Astrocyte (in vitro differentiated cells and primary cell): ENCODE measurements at regions not wholly inside any gene's neighbourhood (a gene's known extent, or its start where the extent isn't known, plus 50 kb on each side); places are given as distances from the start of the nearest gene placed in this dataset.

Experiments used
- CTCF ChIP-seq: IDR thresholded peaks from 2 replicates; pipeline ENCODE4 v1.5.1; 2011; ENCODE audit warnings: low read depth, mild to moderate bottlenecking, inconsistent platforms, low read length, moderate library complexity; ENCODE audit not compliant: insufficient read depth
- EZH2 ChIP-seq: IDR thresholded peaks from 2 replicates; pipeline ENCODE4 v1.6.1; 2012; ENCODE audit warnings: mild to moderate bottlenecking, low read length, inconsistent platforms; ENCODE audit not compliant: insufficient read depth

GRCh38 chr1:25028587-25028906 is 98.5 kb upstream of the RUNX3 start:
- TF ChIP-seq CTCF (no peak), EZH2 (no peak)
